Trophoblast cell (in vitro differentiated cells and primary cell): ENCODE measurements at regions not wholly inside any gene's neighbourhood (a gene's known extent, or its start where the extent isn't known, plus 50 kb on each side); places are given as distances from the start of the nearest gene placed in this dataset.

Experiments
- DNase-seq, 2 donors: peaks; one replicate each; pipeline ENCODE4 v3.0.0-alpha.2; 2016
- H2AFZ ChIP-seq: 2 replicates; pipeline ENCODE4 v1.6.1; 2013; ENCODE audit warnings: low read length, moderate library complexity, mild to moderate bottlenecking; ENCODE audit not compliant: insufficient read depth, poor library complexity
- H2AK5ac ChIP-seq: 2 replicates; pipeline ENCODE4 v1.6.1; 2013; ENCODE audit warnings: mild to moderate bottlenecking, low read length
- H2BK120ac ChIP-seq: 2 replicates; pipeline ENCODE4 v1.6.1; 2013; ENCODE audit warnings: low read length, mild to moderate bottlenecking, moderate library complexity; ENCODE audit not compliant: insufficient read depth, poor library complexity
- H2BK12ac ChIP-seq: 2 replicates; pipeline ENCODE4 v1.6.1; 2013; ENCODE audit warnings: mild to moderate bottlenecking, low read length, moderate library complexity
- H2BK5ac ChIP-seq: 2 replicates; pipeline ENCODE4 v1.6.1; 2013; ENCODE audit warnings: low read length, low read depth, moderate library complexity, mild to moderate bottlenecking; ENCODE audit not compliant: poor library complexity
- H3K14ac ChIP-seq: 2 replicates; pipeline ENCODE4 v1.6.1; 2013; ENCODE audit warnings: mild to moderate bottlenecking, low read length
- H3K18ac ChIP-seq: 2 replicates; pipeline ENCODE4 v1.6.1; 2013; ENCODE audit warnings: mild to moderate bottlenecking, low read length
- H3K23ac ChIP-seq: 2 replicates; pipeline ENCODE4 v1.6.1; 2013; ENCODE audit warnings: low read length
- H3K27ac ChIP-seq: 2 replicates; pipeline ENCODE4 v1.5.1; 2013; ENCODE audit warnings: low read depth, mild to moderate bottlenecking, inconsistent platforms, low read length, moderate library complexity
- H3K27me3 ChIP-seq: 2 replicates; pipeline ENCODE4 v1.6.1; 2013; ENCODE audit warnings: inconsistent platforms, mild to moderate bottlenecking, low read length, moderate library complexity; ENCODE audit not compliant: insufficient read depth
- H3K36me3 ChIP-seq, 2 experiments: 1 replicate in 1 of 2; 2 replicates in 1 of 2; pipeline ENCODE4 v1.6.1; 2013; ENCODE audit warnings: low read length in 2 of 2, mild to moderate bottlenecking in 2 of 2, moderate library complexity in 1 of 2; ENCODE audit not compliant: insufficient read depth in 2 of 2, control insufficient read depth in 1 of 2
- H3K4ac ChIP-seq: 2 replicates; pipeline ENCODE4 v1.6.1; 2013; ENCODE audit warnings: low read depth, mild to moderate bottlenecking, low read length, moderate library complexity
- H3K4me1 ChIP-seq, 2 experiments: 1 replicate in 1 of 2; 2 replicates in 1 of 2; pipeline ENCODE4 v1.6.1; 2013; ENCODE audit warnings: low read length in 2 of 2, mild to moderate bottlenecking in 2 of 2, moderate library complexity in 1 of 2; ENCODE audit not compliant: insufficient read depth in 2 of 2, control insufficient read depth in 1 of 2
- H3K4me2 ChIP-seq: 2 replicates; pipeline ENCODE4 v1.6.1; 2013; ENCODE audit warnings: inconsistent platforms, mild to moderate bottlenecking, low read length, moderate library complexity
- H3K4me3 ChIP-seq: 2 replicates; pipeline ENCODE4 v1.5.1; 2013; ENCODE audit warnings: mild to moderate bottlenecking, low read depth, low read length, inconsistent platforms
- H3K79me1 ChIP-seq: one replicate; pipeline ENCODE4 v1.6.1; 2013; ENCODE audit warnings: low read length
- H3K79me2 ChIP-seq: 2 replicates; pipeline ENCODE4 v1.6.1; 2013; ENCODE audit warnings: low read length, mild to moderate bottlenecking; ENCODE audit not compliant: control insufficient read depth, insufficient read depth, poor library complexity
- H3K9ac ChIP-seq: 2 replicates; pipeline ENCODE4 v1.6.1; 2013; ENCODE audit warnings: mild to moderate bottlenecking, low read length
- H3K9me3 ChIP-seq: 2 replicates; pipeline ENCODE4 v1.6.1; 2013; ENCODE audit warnings: low read depth, mild to moderate bottlenecking, control low read depth, inconsistent platforms, low read length; ENCODE audit not compliant: insufficient read depth
- H4K12ac ChIP-seq: 2 replicates; pipeline ENCODE4 v1.6.1; 2013; ENCODE audit warnings: low read depth, mild to moderate bottlenecking, low read length, moderate library complexity
- H4K8ac ChIP-seq: 2 replicates; pipeline ENCODE4 v1.6.1; 2013; ENCODE audit warnings: low read depth, mild to moderate bottlenecking, low read length, moderate library complexity
- H4K91ac ChIP-seq: one replicate; pipeline ENCODE4 v1.6.1; 2013; ENCODE audit warnings: low read depth, mild to moderate bottlenecking, low read length, moderate library complexity
- WGBS: extraction: QIAGEN DNeasy Blood & Tissue Kit; methylation state at CpG from one replicate; pipeline ENCODE4 v1.1.7; 2013; ENCODE audit warnings: missing lambda C conversion rate; ENCODE audit not compliant: insufficient read length, insufficient coverage; ENCODE audit errors: extremely low coverage; 5-methylcytosine and 5-hydroxymethylcytosine counted together

DNA sequence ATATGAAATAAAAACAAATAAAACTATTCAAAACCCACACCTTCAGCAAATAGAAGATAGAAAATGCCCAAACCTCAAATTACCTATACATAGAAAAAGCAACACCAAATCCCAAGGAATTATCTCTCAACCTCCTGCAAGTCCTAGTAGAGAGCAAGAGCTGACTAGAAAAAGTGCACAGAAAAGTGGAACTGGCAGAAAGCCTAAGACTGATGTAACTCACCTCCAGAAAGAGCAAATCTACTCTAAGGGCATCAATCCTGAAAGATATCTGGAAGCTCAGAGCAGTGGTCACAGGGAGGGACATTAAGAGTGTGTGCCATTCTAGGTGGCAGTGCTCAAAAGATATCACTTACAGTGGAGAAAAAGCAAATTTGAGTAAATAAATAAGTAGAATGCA is 62.1 kb upstream of the PLEKHG7 start:
- H3K14ac ChIP-seq, result no peak overlapping the region
- no peaks in the 10 kb centered on the region for H3K9me3 ChIP-seq
- H3K4me2 ChIP-seq, result no peak overlapping the region
- H3K4ac ChIP-seq, result no peak overlapping the region
- no peaks in the 10 kb centered on the region for H3K27me3 ChIP-seq
- DNase-seq, result no peak
- no peak overlapping the region for H4K91ac ChIP-seq
- no peak overlapping the region for H3K27ac ChIP-seq
- no peak overlapping the region for H2AFZ ChIP-seq
- H3K23ac ChIP-seq, result no peak overlapping the region
- no peaks in the 10 kb centered on the region for H3K36me3 ChIP-seq
- H2AK5ac ChIP-seq, result no peak overlapping the region
- no peak overlapping the region for H4K12ac ChIP-seq
- H3K4me3 ChIP-seq, result no peak overlapping the region
- no peak overlapping the region for H4K8ac ChIP-seq
- no peak overlapping the region for H3K18ac ChIP-seq
- H3K79me2 ChIP-seq, result no peaks in the 10 kb centered on the region
- H2BK12ac ChIP-seq, result no peak overlapping the region
- no peak overlapping the region for H3K9ac ChIP-seq
- no peak overlapping the region for H2BK5ac ChIP-seq
- H2BK120ac ChIP-seq, result no peak overlapping the region
- no peaks in the 10 kb centered on the region for H3K4me1 ChIP-seq
- H3K79me1 ChIP-seq, result no peaks in the 10 kb centered on the region

GRCh38 chr12:92639017-92639416 is 63.8 kb upstream of the PLEKHG7 start:
- Histone ChIP-seq H3K23ac (no peak overlapping the region), H2BK12ac (no peak overlapping the region), H3K79me2 (no peaks in the 10 kb centered on the region), H2AK5ac (no peak overlapping the region), H3K27me3 (no peaks in the 10 kb centered on the region), H3K14ac (no peak overlapping the region), H2AFZ (no peak overlapping the region), H3K79me1 (no peaks in the 10 kb centered on the region), H3K9me3 (no peaks in the 10 kb centered on the region), H3K4me1 (no peaks in the 10 kb centered on the region), H3K27ac (no peak overlapping the region), H3K36me3 (no peaks in the 10 kb centered on the region), H3K4me2 (no peak overlapping the region), H4K12ac (no peak overlapping the region), H3K9ac (no peak overlapping the region), H3K18ac (no peak overlapping the region), H2BK5ac (no peak overlapping the region), H3K4ac (no peak overlapping the region), H4K8ac (no peak overlapping the region), H3K4me3 (no peak overlapping the region), H2BK120ac (no peak overlapping the region), H4K91ac (no peak overlapping the region)
- no peak for DNase-seq

DNA sequence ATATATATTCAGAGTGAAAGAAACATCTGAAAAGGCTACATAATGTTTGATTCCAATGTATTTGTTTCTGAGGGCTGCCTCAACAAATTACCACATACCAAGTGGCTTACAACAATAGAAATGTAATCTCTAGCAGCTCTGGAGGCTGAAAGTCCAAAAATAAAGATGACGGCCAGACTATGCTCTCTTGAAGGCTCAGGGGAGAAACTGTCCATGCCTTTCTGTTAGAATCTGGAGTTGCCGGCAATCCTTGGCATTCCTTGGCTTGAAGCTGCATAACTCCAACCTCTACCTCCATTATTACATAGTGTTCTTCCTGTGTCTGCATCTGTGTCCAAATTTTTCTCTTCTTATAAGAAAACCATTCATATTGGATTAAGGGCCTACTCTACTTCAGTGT is 68.1 kb upstream of the PLEKHG7 start:
- no peak overlapping the region for H2BK12ac ChIP-seq
- no peaks in the 10 kb centered on the region for H3K9me3 ChIP-seq
- H2AFZ ChIP-seq, result no peak overlapping the region
- no peak overlapping the region for H3K4ac ChIP-seq
- DNase-seq, result no peak
- no peaks in the 10 kb centered on the region for H3K79me2 ChIP-seq
- no peak overlapping the region for H3K18ac ChIP-seq
- no peak overlapping the region for H3K4me3 ChIP-seq
- H3K79me1 ChIP-seq, result no peaks in the 10 kb centered on the region
- WGBS, result no CpG with 5 or more reads among the region's 2 CpGs
- H3K9ac ChIP-seq, result no peak overlapping the region
- H4K91ac ChIP-seq, result no peak overlapping the region
- no peak overlapping the region for H2BK5ac ChIP-seq
- H3K27me3 ChIP-seq, result no peaks in the 10 kb centered on the region
- no peak overlapping the region for H3K23ac ChIP-seq
- no peak overlapping the region for H4K12ac ChIP-seq
- H3K27ac ChIP-seq, result no peak overlapping the region
- no peak overlapping the region for H4K8ac ChIP-seq
- no peak overlapping the region for H2AK5ac ChIP-seq
- no peak overlapping the region for H2BK120ac ChIP-seq
- H3K14ac ChIP-seq, result no peak overlapping the region
- H3K4me1 ChIP-seq, result peaks cover 0 to 2% of the 10 kb centered on the region in 2 experiments
- no peaks in the 10 kb centered on the region for H3K36me3 ChIP-seq
- no peak overlapping the region for H3K4me2 ChIP-seq

- Histone ChIP-seq H3K18ac (no peak overlapping the region), H3K36me3 (no peaks in the 10 kb centered on the region), H2AK5ac (no peak overlapping the region), H3K14ac (no peak overlapping the region), H3K23ac (no peak overlapping the region), H3K79me1 (no peaks in the 10 kb centered on the region), H2BK12ac (no peak overlapping the region), H4K12ac (no peak overlapping the region), H2AFZ (no peak overlapping the region), H3K4ac (no peak overlapping the region), H3K4me1 (peaks cover 3 to 5% of the 10 kb centered on the region in 2 experiments), H3K4me3 (no peak overlapping the region), H3K4me2 (no peak overlapping the region), H3K27ac (no peak overlapping the region), H3K79me2 (no peaks in the 10 kb centered on the region), H3K9me3 (no peaks in the 10 kb centered on the region), H4K8ac (no peak overlapping the region), H2BK5ac (no peak overlapping the region), H3K27me3 (no peaks in the 10 kb centered on the region), H2BK120ac (no peak overlapping the region), H3K9ac (no peak overlapping the region), H4K91ac (no peak overlapping the region)
- no CpG with 5 or more reads among the region's 6 CpGs for WGBS
- DNase-seq, result no peak
Measured at GRCh38 chr12:92634202-92634601, 68.6 kb upstream of the PLEKHG7 start.

GRCh38 chr12:92630968-92631367 is 71.8 kb upstream of the PLEKHG7 start:
- no peak overlapping the region for H4K8ac ChIP-seq
- H3K9me3 ChIP-seq, result no peaks in the 10 kb centered on the region
- no peak overlapping the region for H3K4me3 ChIP-seq
- no peak overlapping the region for H2AK5ac ChIP-seq
- H3K36me3 ChIP-seq, result no peaks in the 10 kb centered on the region
- peaks cover 3 to 6% of the 10 kb centered on the region in 2 experiments for H3K4me1 ChIP-seq
- no peak overlapping the region for H3K23ac ChIP-seq
- no peak for DNase-seq
- H4K12ac ChIP-seq, result no peak overlapping the region
- no CpG with 5 or more reads among the region's 6 CpGs for WGBS
- H2BK12ac ChIP-seq, result no peak overlapping the region
- H3K4me2 ChIP-seq, result no peak overlapping the region
- H3K27me3 ChIP-seq, result no peaks in the 10 kb centered on the region
- H2AFZ ChIP-seq, result no peak overlapping the region
- no peak overlapping the region for H2BK120ac ChIP-seq
- H4K91ac ChIP-seq, result no peak overlapping the region
- H3K4ac ChIP-seq, result no peak overlapping the region
- no peak overlapping the region for H2BK5ac ChIP-seq
- no peak overlapping the region for H3K18ac ChIP-seq
- H3K79me2 ChIP-seq, result no peaks in the 10 kb centered on the region
- H3K79me1 ChIP-seq, result peaks cover 4% of the 10 kb centered on the region
- no peak overlapping the region for H3K27ac ChIP-seq
- no peak overlapping the region for H3K14ac ChIP-seq
- no peak overlapping the region for H3K9ac ChIP-seq
